GM12874 (cell line): ENCODE measurements at regions not wholly inside any gene's neighbourhood (a gene's known extent, or its start where the extent isn't known, plus 50 kb on each side); places are given as distances from the start of the nearest gene placed in this dataset.

Experiments
- TF ChIP-seq, protein P1 (sequence below): IDR thresholded peaks from 2 replicates; pipeline ENCODE4 v1.5.1; 2011; ENCODE audit warnings: low read depth, mild to moderate bottlenecking, control low read depth, low read length, moderate library complexity; ENCODE audit not compliant: insufficient read depth

GRCh38 chr18:43389163-43389562, 111.9 kb upstream of the SYT4 start:
- TF ChIP-seq, protein P1, sequence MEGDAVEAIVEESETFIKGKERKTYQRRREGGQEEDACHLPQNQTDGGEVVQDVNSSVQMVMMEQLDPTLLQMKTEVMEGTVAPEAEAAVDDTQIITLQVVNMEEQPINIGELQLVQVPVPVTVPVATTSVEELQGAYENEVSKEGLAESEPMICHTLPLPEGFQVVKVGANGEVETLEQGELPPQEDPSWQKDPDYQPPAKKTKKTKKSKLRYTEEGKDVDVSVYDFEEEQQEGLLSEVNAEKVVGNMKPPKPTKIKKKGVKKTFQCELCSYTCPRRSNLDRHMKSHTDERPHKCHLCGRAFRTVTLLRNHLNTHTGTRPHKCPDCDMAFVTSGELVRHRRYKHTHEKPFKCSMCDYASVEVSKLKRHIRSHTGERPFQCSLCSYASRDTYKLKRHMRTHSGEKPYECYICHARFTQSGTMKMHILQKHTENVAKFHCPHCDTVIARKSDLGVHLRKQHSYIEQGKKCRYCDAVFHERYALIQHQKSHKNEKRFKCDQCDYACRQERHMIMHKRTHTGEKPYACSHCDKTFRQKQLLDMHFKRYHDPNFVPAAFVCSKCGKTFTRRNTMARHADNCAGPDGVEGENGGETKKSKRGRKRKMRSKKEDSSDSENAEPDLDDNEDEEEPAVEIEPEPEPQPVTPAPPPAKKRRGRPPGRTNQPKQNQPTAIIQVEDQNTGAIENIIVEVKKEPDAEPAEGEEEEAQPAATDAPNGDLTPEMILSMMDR = no peak

DNA sequence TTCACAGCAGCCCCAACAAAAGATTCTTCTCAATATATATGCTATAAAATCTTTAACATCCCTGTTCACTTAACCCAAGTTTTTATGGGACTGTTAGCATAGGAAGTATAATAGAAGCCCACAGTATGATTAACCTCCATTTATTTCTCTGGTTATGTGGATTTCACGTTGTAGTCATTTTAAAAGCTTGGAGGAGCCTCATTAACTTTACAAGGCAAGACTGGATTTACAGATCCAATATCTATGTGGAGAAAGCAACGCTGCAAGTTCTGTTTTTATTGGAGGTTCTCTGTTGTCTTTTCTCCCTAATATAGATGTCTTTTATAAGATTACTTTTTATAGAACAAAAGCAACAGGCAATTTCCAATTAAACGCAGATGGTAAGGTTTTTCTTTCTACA, 114.9 kb upstream of the SYT4 start:
- TF ChIP-seq, protein P1 = no peak

DNA sequence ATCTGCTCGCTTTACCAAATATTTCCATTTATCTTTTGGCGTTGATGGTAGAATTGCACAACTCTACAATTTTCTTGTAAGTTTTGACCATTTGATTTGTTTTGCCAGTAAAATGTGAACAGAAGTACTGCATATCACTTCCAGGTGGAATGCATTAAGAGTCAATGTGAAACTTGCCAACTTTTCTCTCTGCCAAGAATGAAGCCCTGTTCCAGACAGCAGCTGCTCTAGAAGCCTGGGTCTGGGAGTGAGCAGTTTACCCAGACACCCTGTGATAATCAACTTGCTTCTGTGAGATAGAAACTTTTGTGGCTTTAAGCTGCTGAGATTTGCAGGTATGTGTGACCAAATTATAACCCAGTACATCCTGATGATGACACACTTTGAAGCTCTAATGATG, 115.9 kb upstream of the SYT4 start:
- TF ChIP-seq, protein P1 = no peak

DNA sequence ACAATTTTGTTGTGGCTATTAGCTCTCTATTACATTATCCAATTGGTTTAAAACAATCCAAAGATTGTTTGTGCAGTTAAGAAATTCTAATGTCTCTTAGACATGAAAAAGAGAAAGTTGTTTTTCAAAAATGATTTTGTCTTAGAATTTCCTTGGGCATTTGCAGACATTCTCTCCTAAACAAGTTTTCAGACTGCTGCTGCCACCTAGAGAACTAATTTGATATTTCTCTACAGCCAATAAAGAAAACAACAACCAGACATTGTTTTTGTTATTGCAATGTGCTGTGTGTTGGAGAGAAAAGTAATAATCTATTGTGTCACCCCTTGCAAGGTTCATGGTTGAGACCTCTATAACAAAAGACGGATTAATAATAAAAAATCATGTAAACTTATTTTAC, 119.0 kb upstream of the SYT4 start:
- TF ChIP-seq, protein P1 = no peak

GRCh38 chr18:43398601-43399000, 121.3 kb upstream of the SYT4 start:
- TF ChIP-seq, protein P1 = no peak

DNA sequence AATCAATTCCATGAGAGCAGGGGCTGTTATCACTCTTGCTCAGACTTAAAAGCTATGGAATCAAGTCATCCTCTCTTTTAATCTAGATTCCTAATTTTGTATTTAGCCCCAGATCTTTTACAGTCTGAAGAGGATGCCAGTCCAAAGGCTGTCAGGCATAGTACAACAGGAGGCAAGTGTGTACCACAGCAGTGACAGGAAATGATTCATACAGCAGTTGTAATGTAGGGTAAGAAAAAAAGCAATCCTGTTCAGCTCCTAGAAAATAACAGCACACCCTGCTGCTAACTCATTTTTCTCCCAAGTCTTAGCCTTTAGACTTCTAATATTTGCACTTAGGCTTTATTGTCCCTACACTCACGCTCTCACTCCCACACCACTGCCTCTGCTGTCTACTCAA, 127.8 kb upstream of the SYT4 start:
- TF ChIP-seq, protein P1 = no peak

DNA sequence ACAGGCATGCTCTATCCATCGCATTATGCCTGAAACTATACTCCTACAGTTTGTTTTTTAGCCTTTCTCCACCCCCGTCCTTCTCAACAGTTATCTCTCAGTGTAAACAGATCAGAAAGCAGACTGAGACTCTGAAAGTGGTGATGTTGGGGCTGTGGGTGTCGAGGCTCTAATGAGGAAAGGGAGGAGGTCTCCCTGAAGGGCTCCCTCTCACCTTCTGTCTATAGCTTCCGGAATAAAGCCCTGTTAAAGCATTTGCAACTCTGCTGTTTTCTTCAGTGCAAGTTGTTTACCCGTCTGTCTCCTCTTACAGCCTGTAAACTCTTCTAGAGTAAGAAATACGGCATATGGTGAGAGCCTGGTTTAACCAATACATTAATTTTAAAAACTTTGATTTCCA, 136.7 kb upstream of the SYT4 start:
- TF ChIP-seq, protein P1 = no peak

DNA sequence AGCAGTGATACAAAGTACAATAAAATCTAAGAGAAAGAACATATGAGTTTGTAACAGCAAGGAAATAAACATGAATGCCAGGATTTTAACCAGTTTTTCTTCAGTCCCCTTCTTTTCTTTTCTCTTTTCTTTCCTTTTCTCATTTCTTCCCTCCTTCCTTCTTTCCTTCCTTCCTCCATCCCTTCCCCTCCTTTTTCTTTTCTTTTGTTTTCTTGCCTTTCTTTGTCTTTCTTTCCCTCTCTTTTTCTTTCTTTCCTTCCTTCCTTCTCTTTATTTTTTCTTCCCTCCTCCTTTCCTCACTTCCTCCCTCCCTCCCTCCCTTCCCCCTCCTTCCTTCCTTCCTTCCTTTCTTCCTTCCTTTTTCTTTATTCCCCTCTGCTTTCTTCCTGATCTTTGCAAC, 142.8 kb upstream of the SYT4 start:
- TF ChIP-seq, protein P1 = no peak
